ENCODE measurements at regions not wholly inside any gene's neighbourhood (a gene's known extent, or its start where the extent isn't known, plus 50 kb on each side); places are given as distances from the start of the nearest gene placed in this dataset.

- no peak for DNase-seq (ENCODE audit: low spot score)
- H2BK12ac ChIP-seq (ENCODE audit: low read length): no peak overlapping the region
- H3K9me3 ChIP-seq (replicated peaks in 1 of 2; ENCODE audit: control insufficient read depth in 2 of 2, insufficient read depth in 1 of 2, low read depth in 1 of 2, low read length in 2 of 2): no peaks in the 10 kb centered on the region
- H2AFZ ChIP-seq (ENCODE audit: low read length): no peak overlapping the region
- H3K4me1 ChIP-seq (ENCODE audit: control insufficient read depth in 2 of 2, insufficient read depth in 1 of 2, low read depth in 1 of 2, low read length in 2 of 2): peaks cover 0 to 7% of the 10 kb centered on the region in 2 donors
- H3K14ac ChIP-seq (ENCODE audit: low read length): no peak overlapping the region
- no peak overlapping the region for H3K9ac ChIP-seq (ENCODE audit: low read depth, low read length, poor library complexity)
- no peak overlapping the region for H4K8ac ChIP-seq (ENCODE audit: low read depth, low read length)
- H3K4ac ChIP-seq (ENCODE audit: low read length): no peak overlapping the region
- H3K23ac ChIP-seq (ENCODE audit: low read depth, low read length, poor library complexity): no peak overlapping the region
- H2BK5ac ChIP-seq (ENCODE audit: low read length): no peak overlapping the region
- no peak overlapping the region for H3K18ac ChIP-seq (ENCODE audit: low read length)
- H2AK5ac ChIP-seq (ENCODE audit: low read depth, low read length): no peak overlapping the region
- H3K27me3 ChIP-seq (ENCODE audit: control insufficient read depth in 3 of 3, insufficient read depth in 3 of 3, low read depth in 1 of 3, low read length in 3 of 3): no peaks in the 10 kb centered on the region
- H2BK120ac ChIP-seq (ENCODE audit: low read depth, low read length): no peak overlapping the region
- no peaks in the 10 kb centered on the region for H3K79me1 ChIP-seq (ENCODE audit: low read depth, low read length)
- H3K36me3 ChIP-seq (replicated peaks in 1 of 2; ENCODE audit: control insufficient read depth in 2 of 2, insufficient read depth in 2 of 2, low read length in 2 of 2): no peaks in the 10 kb centered on the region
- no peak overlapping the region for H3K27ac ChIP-seq (replicated peaks; ENCODE audit: low read length)
- no peak overlapping the region for H4K91ac ChIP-seq (ENCODE audit: low read depth, low read length, poor library complexity)
- H2BK15ac ChIP-seq (ENCODE audit: low read length): no peak overlapping the region
- no CpG with 5 or more reads among the region's 3 CpGs for WGBS, 2 donors (ENCODE audit: extremely low coverage in 2 of 2, insufficient read length in 2 of 2, insufficient replicate concordance in 1 of 2)
- H3K4me2 ChIP-seq (ENCODE audit: insufficient read depth, low read length, poor library complexity, severe bottlenecking): no peak overlapping the region
- no peak overlapping the region for H3K4me3 ChIP-seq (ENCODE audit: low read length in 2 of 2)
Measured at GRCh38 chr7:24025765-24026164, 258.2 kb upstream of the NPY start.

DNA sequence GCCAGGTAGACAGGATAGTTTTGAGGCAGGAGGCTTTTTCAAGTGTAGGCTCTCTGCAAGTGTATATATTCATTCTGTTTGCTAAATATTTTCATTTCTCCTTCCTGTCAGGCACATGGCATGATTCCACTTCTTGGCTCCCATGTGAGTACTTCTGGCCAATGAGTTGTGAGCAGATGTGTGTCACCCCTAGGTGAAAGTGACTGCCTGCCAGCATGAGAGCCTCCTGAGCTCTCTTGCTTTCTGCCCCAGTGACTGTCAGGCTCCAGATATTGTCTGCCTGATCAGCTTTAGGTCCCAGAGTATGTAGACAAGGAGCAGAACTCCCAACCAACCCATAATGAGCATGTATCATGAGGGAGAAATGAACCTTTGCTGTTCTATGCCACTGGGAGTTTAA lies 257.6 kb upstream of the NPY start:
- Histone ChIP-seq H3K27ac (replicated peaks; ENCODE audit: low read length) (no peak overlapping the region), H3K4me2 (ENCODE audit: insufficient read depth, low read length, poor library complexity, severe bottlenecking) (no peak overlapping the region), H3K9ac (ENCODE audit: low read depth, low read length, poor library complexity) (no peak overlapping the region), H2BK5ac (ENCODE audit: low read length) (no peak overlapping the region), H3K27me3 (ENCODE audit: control insufficient read depth in 3 of 3, insufficient read depth in 3 of 3, low read depth in 1 of 3, low read length in 3 of 3) (no peaks in the 10 kb centered on the region), H3K9me3 (replicated peaks in 1 of 2; ENCODE audit: control insufficient read depth in 2 of 2, insufficient read depth in 1 of 2, low read depth in 1 of 2, low read length in 2 of 2) (no peaks in the 10 kb centered on the region), H3K4ac (ENCODE audit: low read length) (no peak overlapping the region), H2BK120ac (ENCODE audit: low read depth, low read length) (no peak overlapping the region), H3K36me3 (replicated peaks in 1 of 2; ENCODE audit: control insufficient read depth in 2 of 2, insufficient read depth in 2 of 2, low read length in 2 of 2) (no peaks in the 10 kb centered on the region), H4K8ac (ENCODE audit: low read depth, low read length) (no peak overlapping the region), H2AFZ (ENCODE audit: low read length) (no peak overlapping the region), H3K18ac (ENCODE audit: low read length) (no peak overlapping the region), H2AK5ac (ENCODE audit: low read depth, low read length) (no peak overlapping the region), H2BK15ac (ENCODE audit: low read length) (no peak overlapping the region), H4K91ac (ENCODE audit: low read depth, low read length, poor library complexity) (no peak overlapping the region), H3K4me1 (ENCODE audit: control insufficient read depth in 2 of 2, insufficient read depth in 1 of 2, low read depth in 1 of 2, low read length in 2 of 2) (peaks cover 0 to 7% of the 10 kb centered on the region in 2 donors), H2BK12ac (ENCODE audit: low read length) (no peak overlapping the region), H3K4me3 (ENCODE audit: low read length in 2 of 2) (no peak overlapping the region), H3K14ac (ENCODE audit: low read length) (no peak overlapping the region), H3K23ac (ENCODE audit: low read depth, low read length, poor library complexity) (no peak overlapping the region), H3K79me1 (ENCODE audit: low read depth, low read length) (no peaks in the 10 kb centered on the region)
- no peak for DNase-seq (ENCODE audit: low spot score)

DNA sequence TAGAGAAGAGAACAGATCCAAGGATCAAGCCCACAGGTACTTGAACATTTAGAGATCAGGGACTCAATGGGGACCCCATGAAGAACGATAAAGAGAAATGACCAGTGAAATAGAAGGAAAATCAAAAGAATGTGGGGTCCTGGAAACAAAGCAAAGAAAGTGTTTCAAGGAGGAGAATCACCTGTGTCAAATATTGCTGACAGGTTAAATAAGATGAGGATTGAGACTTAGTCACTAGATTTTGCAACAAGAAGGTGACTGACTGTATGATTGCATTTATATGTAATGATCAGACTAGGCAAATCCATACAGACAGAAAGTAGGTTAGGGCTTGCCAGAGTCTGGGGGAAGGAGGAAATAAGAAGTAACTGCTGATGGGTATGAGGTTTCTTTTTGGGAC lies 254.9 kb upstream of the NPY start:
- H3K27ac ChIP-seq (replicated peaks; ENCODE audit: low read length): no peak overlapping the region
- no peak overlapping the region for H2AK5ac ChIP-seq (ENCODE audit: low read depth, low read length)
- no peak overlapping the region for H2BK120ac ChIP-seq (ENCODE audit: low read depth, low read length)
- H2BK12ac ChIP-seq (ENCODE audit: low read length): no peak overlapping the region
- DNase-seq (ENCODE audit: low spot score): no peak
- H3K4me1 ChIP-seq (ENCODE audit: control insufficient read depth in 2 of 2, insufficient read depth in 1 of 2, low read depth in 1 of 2, low read length in 2 of 2): peaks cover 0 to 7% of the 10 kb centered on the region in 2 donors
- no peak overlapping the region for H2BK5ac ChIP-seq (ENCODE audit: low read length)
- no peak overlapping the region for H3K9ac ChIP-seq (ENCODE audit: low read depth, low read length, poor library complexity)
- no peak overlapping the region for H2BK15ac ChIP-seq (ENCODE audit: low read length)
- H3K4me2 ChIP-seq (ENCODE audit: insufficient read depth, low read length, poor library complexity, severe bottlenecking): no peak overlapping the region
- no peak overlapping the region for H3K4ac ChIP-seq (ENCODE audit: low read length)
- no peaks in the 10 kb centered on the region for H3K9me3 ChIP-seq (replicated peaks in 1 of 2; ENCODE audit: control insufficient read depth in 2 of 2, insufficient read depth in 1 of 2, low read depth in 1 of 2, low read length in 2 of 2)
- H4K91ac ChIP-seq (ENCODE audit: low read depth, low read length, poor library complexity): no peak overlapping the region
- no peak overlapping the region for H3K14ac ChIP-seq (ENCODE audit: low read length)
- no peak overlapping the region for H4K8ac ChIP-seq (ENCODE audit: low read depth, low read length)
- H3K4me3 ChIP-seq (ENCODE audit: low read length in 2 of 2): no peak overlapping the region
- no peak overlapping the region for H2AFZ ChIP-seq (ENCODE audit: low read length)
- no peak overlapping the region for H3K18ac ChIP-seq (ENCODE audit: low read length)
- no peaks in the 10 kb centered on the region for H3K36me3 ChIP-seq (replicated peaks in 1 of 2; ENCODE audit: control insufficient read depth in 2 of 2, insufficient read depth in 2 of 2, low read length in 2 of 2)
- WGBS, 2 donors (ENCODE audit: extremely low coverage in 2 of 2, insufficient read length in 2 of 2, insufficient replicate concordance in 1 of 2): no CpG with 5 or more reads among the region's 1 CpG
- no peak overlapping the region for H3K23ac ChIP-seq (ENCODE audit: low read depth, low read length, poor library complexity)
- H3K79me1 ChIP-seq (ENCODE audit: low read depth, low read length): no peaks in the 10 kb centered on the region
- H3K27me3 ChIP-seq (ENCODE audit: control insufficient read depth in 3 of 3, insufficient read depth in 3 of 3, low read depth in 1 of 3, low read length in 3 of 3): no peaks in the 10 kb centered on the region

DNA sequence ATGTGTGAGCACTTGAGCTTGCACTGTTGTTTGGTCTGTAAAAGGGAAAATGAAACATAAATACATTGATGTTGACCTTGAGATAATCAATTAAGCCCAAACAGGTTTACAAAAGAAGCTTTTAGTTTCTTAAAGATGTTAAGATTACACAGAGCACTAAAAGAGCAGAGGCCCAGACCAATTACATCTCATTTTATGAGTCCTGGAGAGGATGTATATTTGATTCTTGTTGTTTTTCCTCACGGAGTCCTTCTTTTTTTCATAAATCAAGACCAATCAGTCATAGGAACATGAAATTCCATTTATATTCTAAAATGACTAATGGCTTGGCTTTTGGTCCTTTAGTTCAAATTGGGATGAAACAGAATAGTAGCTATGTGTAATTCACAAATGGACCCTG lies 249.7 kb upstream of the NPY start:
- H3K14ac ChIP-seq (ENCODE audit: low read length): no peak overlapping the region
- no peaks in the 10 kb centered on the region for H3K27me3 ChIP-seq (ENCODE audit: control insufficient read depth in 3 of 3, insufficient read depth in 3 of 3, low read depth in 1 of 3, low read length in 3 of 3)
- H3K79me1 ChIP-seq (ENCODE audit: low read depth, low read length): no peaks in the 10 kb centered on the region
- no peak overlapping the region for H4K91ac ChIP-seq (ENCODE audit: low read depth, low read length, poor library complexity)
- no peaks in the 10 kb centered on the region for H3K36me3 ChIP-seq (replicated peaks in 1 of 2; ENCODE audit: control insufficient read depth in 2 of 2, insufficient read depth in 2 of 2, low read length in 2 of 2)
- H2BK120ac ChIP-seq (ENCODE audit: low read depth, low read length): no peak overlapping the region
- no peak overlapping the region for H3K23ac ChIP-seq (ENCODE audit: low read depth, low read length, poor library complexity)
- H3K9ac ChIP-seq (ENCODE audit: low read depth, low read length, poor library complexity): no peak overlapping the region
- H4K8ac ChIP-seq (ENCODE audit: low read depth, low read length): no peak overlapping the region
- H3K4me2 ChIP-seq (ENCODE audit: insufficient read depth, low read length, poor library complexity, severe bottlenecking): no peak overlapping the region
- no peak overlapping the region for H3K18ac ChIP-seq (ENCODE audit: low read length)
- H3K27ac ChIP-seq (replicated peaks; ENCODE audit: low read length): no peak overlapping the region
- H2AK5ac ChIP-seq (ENCODE audit: low read depth, low read length): no peak overlapping the region
- H2AFZ ChIP-seq (ENCODE audit: low read length): no peak overlapping the region
- H3K4me1 ChIP-seq (ENCODE audit: control insufficient read depth in 2 of 2, insufficient read depth in 1 of 2, low read depth in 1 of 2, low read length in 2 of 2): no peaks in the 10 kb centered on the region
- no CpG with 5 or more reads among the region's 1 CpG for WGBS, 2 donors (ENCODE audit: extremely low coverage in 2 of 2, insufficient read length in 2 of 2, insufficient replicate concordance in 1 of 2)
- no peak overlapping the region for H2BK15ac ChIP-seq (ENCODE audit: low read length)
- H3K9me3 ChIP-seq (replicated peaks in 1 of 2; ENCODE audit: control insufficient read depth in 2 of 2, insufficient read depth in 1 of 2, low read depth in 1 of 2, low read length in 2 of 2): no peaks in the 10 kb centered on the region
- no peak overlapping the region for H2BK12ac ChIP-seq (ENCODE audit: low read length)
- H3K4me3 ChIP-seq (ENCODE audit: low read length in 2 of 2): no peak overlapping the region
- no peak for DNase-seq (ENCODE audit: low spot score)
- H2BK5ac ChIP-seq (ENCODE audit: low read length): no peak overlapping the region
- no peak overlapping the region for H3K4ac ChIP-seq (ENCODE audit: low read length)
